ENCODE measurements at regions not wholly inside any gene's neighbourhood (a gene's known extent, or its start where the extent isn't known, plus 50 kb on each side); places are given as distances from the start of the nearest gene placed in this dataset.

DNA sequence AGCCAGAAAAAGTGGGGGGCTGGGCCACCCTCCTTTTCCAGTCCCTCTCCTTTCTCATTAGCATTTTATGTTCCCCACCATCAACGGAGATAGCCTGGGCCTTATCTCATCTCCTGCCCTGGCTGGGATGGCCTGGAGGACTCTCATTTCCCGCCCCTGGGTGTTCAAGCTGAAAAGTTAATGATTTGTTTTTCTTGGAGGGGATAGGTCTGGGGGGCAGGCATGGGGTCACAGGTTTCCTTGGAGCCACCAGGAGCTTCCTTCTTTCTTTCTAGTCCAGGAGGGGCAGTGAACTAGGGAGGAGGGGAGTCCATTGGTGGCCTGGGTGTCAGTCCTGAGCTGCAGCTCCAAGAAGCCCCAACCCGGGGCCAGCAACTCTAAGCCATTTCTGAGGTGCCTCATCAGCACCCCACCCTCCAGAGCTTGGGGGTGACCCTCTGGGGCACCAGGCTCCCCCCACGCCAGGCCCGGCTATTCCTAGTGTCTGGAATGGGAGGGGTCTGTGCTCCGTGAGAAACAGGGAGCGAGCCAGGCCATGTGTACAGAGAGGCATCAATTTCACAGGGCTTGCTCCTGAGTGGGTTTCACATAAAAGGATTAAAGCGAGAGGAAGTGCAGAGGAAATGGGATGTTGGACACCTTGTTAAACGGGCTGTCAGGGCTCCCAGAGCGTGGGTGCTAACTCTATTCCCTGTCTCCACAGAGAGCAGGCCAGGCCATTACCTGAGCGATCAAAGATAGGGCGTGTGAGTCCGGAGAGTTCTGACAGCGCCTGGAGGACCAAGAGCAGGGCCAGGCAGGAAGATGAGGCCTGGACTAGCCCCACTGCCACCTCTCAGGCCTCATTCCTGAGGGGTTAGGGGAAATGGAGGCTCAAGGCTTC is 90.6 kb upstream of the LHX1 start:
- H3K27ac ChIP-seq (ENCODE audit: low read depth, low read length) = no peak overlapping the region
- no peak overlapping the region for H3K23ac ChIP-seq (ENCODE audit: insufficient read length)
- H3K23me2 ChIP-seq (ENCODE audit: low read depth, low read length) = no peaks in the 10 kb centered on the region
- H3K56ac ChIP-seq (replicated peaks; ENCODE audit: insufficient read length, low read depth, low read length) = no peak overlapping the region
- H4K20me1 ChIP-seq (replicated peaks in 1 of 2; ENCODE audit: control insufficient read depth in 1 of 2, insufficient read depth in 2 of 2, low read length in 2 of 2) = no peaks in the 10 kb centered on the region
- DNase-seq (ENCODE audit: low read depth in 1 of 2, low spot score in 2 of 2) (no peak), FAIRE-seq (no peak)
- no peaks in the 10 kb centered on the region for H3K79me1 ChIP-seq (ENCODE audit: low read depth, low read length)
- no peak overlapping the region for H3K14ac ChIP-seq (ENCODE audit: insufficient read length)
- H3K4me2 ChIP-seq (ENCODE audit: insufficient read depth in 1 of 2, low read depth in 2 of 2, low read length in 2 of 2) = no peak overlapping the region
- H2BK120ac ChIP-seq (replicated peaks; ENCODE audit: low read depth, low read length) = no peak overlapping the region
- WGBS, 2 experiments (ENCODE audit: extremely low coverage in 1 of 2, insufficient coverage in 1 of 2, insufficient read length in 1 of 2, insufficient replicate concordance in 2 of 2, low coverage in 1 of 2, low lambda C conversion rate in 2 of 2, missing lambda C conversion rate in 1 of 2) = 85% methylated on average over 14 of the region's 14 CpGs; no CpG with 5 or more reads in 1 of the 2 experiments
- H2BK15ac ChIP-seq (ENCODE audit: low read length) = no peak overlapping the region
- H2BK5ac ChIP-seq (ENCODE audit: low read depth, low read length) = no peak overlapping the region
- H3K18ac ChIP-seq (ENCODE audit: extremely low read depth, low read length) = no peak overlapping the region
- no peaks in the 10 kb centered on the region for H3K36me3 ChIP-seq (ENCODE audit: control insufficient read depth in 2 of 4, insufficient read depth in 4 of 4, low read length in 3 of 4)
- H2BK12ac ChIP-seq (ENCODE audit: low read depth, low read length) = no peak overlapping the region
- H3K4me3 ChIP-seq (ENCODE audit: extremely low read depth in 1 of 4, insufficient read depth in 2 of 4, low read depth in 3 of 4, low read length in 4 of 4) = no peak overlapping the region
- CTCF ChIA-PET (ENCODE audit: partially characterized antibody) = interaction anchor here (0.8 to 1.5 kb wide), 6 partner anchors 10 to 199 kb away, joined by 3 to 4 read pairs (median 3); no protein-coding TSS in a partner anchor
- H3K4me1 ChIP-seq (replicated peaks in 1 of 4; ENCODE audit: control insufficient read depth in 3 of 4, insufficient read depth in 4 of 4, low read length in 3 of 4) = peaks cover 1 to 13% (median 10%) of the 10 kb centered on the region in 4 experiments
- no peak for TF ChIP-seq SIRT6 (IDR thresholded peaks at IDR 0.05; ENCODE audit: low read length)
- H4K8ac ChIP-seq (ENCODE audit: extremely low read depth, insufficient read depth, low read length) = no peak overlapping the region; the same call in 1 of the 2 replicates
- H3K79me2 ChIP-seq (ENCODE audit: control insufficient read depth in 1 of 2, insufficient read depth in 2 of 2, low read length in 2 of 2) = no peaks in the 10 kb centered on the region
- peaks cover 0 to 4% (median 2%) of the 10 kb centered on the region in 4 experiments; a peak in 3 of 7 replicates for H3K27me3 ChIP-seq (replicated peaks in 1 of 4; ENCODE audit: control insufficient read depth in 3 of 4, extremely low read depth in 1 of 4, insufficient read depth in 3 of 4, low read length in 3 of 4)
- POLR2A ChIA-PET (ENCODE audit: partially characterized antibody) = interaction anchor here (0.6 kb wide), 1 partner anchor 1854 kb away, joined by 3 read pairs; no protein-coding TSS in a partner anchor
- H2AK5ac ChIP-seq (ENCODE audit: low read depth, low read length) = no peak overlapping the region
- H2BK20ac ChIP-seq (ENCODE audit: low read length) = no peak overlapping the region
- H4K91ac ChIP-seq (replicated peaks; ENCODE audit: insufficient read length, low read length) = no peak overlapping the region
- H2AFZ ChIP-seq (ENCODE audit: low read length) = no peak overlapping the region
- H3K4ac ChIP-seq (replicated peaks; ENCODE audit: insufficient read length, low read depth, low read length) = no peak overlapping the region
- no peak overlapping the region for H3K9ac ChIP-seq (replicated peaks in 1 of 4; ENCODE audit: extremely low read depth in 1 of 4, low read depth in 3 of 4, low read length in 3 of 4)
- no peaks in the 10 kb centered on the region for H3K9me3 ChIP-seq (ENCODE audit: insufficient read depth in 2 of 2, low read depth in 1 of 2, low read length in 1 of 2)
- no peak overlapping the region for H4K5ac ChIP-seq (ENCODE audit: insufficient read length, low read depth, low read length)
